K562 (cell line): ENCODE measurements at regions not wholly inside any gene's neighbourhood (a gene's known extent, or its start where the extent isn't known, plus 50 kb on each side); places are given as distances from the start of the nearest gene placed in this dataset.
A peak's percentile ranks its signal among the peaks of the same experiment; 100 is the strongest.

Experiments used
- ARID1B ChIP-seq: fragments of 450-650 bp; IDR thresholded peaks from 2 replicates; pipeline ENCODE4 v1.6.1; 2016; ENCODE audit warnings: antibody characterized with exemption, mild to moderate bottlenecking, inconsistent platforms
- FOSL1 ChIP-seq: fragments of 200-800 bp; sonication (Bioruptor generic); conservative IDR thresholded peaks from 2 replicates; pipeline ENCODE4 v1.6.1; 2016; ENCODE audit warnings: missing genetic modification characterization, missing compliant biosample characterization
- GATA2 ChIP-seq: sonication (generic); formaldehyde crosslinking; IDR thresholded peaks from 2 replicates; pipeline ENCODE4 v1.4.0; 2020; ENCODE audit warnings: mild to moderate bottlenecking, missing genetic modification reagents
- LEF1 ChIP-seq: fragments of 450-650 bp; IDR thresholded peaks from 2 replicates; pipeline ENCODE4 v1.6.1; 2016; ENCODE audit warnings: mild to moderate bottlenecking
- MTA2 ChIP-seq: fragments of 450-650 bp; IDR thresholded peaks from 2 replicates; pipeline ENCODE4 v1.6.1; 2016; ENCODE audit warnings: low read depth
- NCOR1 ChIP-seq: fragments of 450-650 bp; IDR thresholded peaks from 2 replicates; pipeline ENCODE4 v1.6.1; 2016; ENCODE audit warnings: mild to moderate bottlenecking, moderate library complexity
- ZKSCAN8 ChIP-seq: fragments of 200-800 bp; sonication (Bioruptor generic); IDR thresholded peaks from 2 replicates; pipeline ENCODE4 v1.6.1; 2016; ENCODE audit warnings: missing genetic modification characterization, missing compliant biosample characterization
- ZNF644 ChIP-seq: fragments of 200-800 bp; sonication (Bioruptor generic); IDR thresholded peaks from 2 replicates; pipeline ENCODE4 v1.6.1; 2016; ENCODE audit warnings: low read depth, missing genetic modification characterization, missing compliant biosample characterization
- TF ChIP-seq, protein P1 (sequence below): fragments of 200-800 bp; sonication (Bioruptor generic); IDR thresholded peaks from 2 replicates; pipeline ENCODE4 v1.6.1; 2017; ENCODE audit warnings: missing genetic modification characterization, missing compliant biosample characterization
- TF ChIP-seq, protein P2 (sequence below): fragments of 200-800 bp; sonication (Bioruptor generic); IDR thresholded peaks from 2 replicates; pipeline ENCODE4 v1.6.1; 2017; ENCODE audit warnings: missing genetic modification characterization, missing compliant biosample characterization

DNA sequence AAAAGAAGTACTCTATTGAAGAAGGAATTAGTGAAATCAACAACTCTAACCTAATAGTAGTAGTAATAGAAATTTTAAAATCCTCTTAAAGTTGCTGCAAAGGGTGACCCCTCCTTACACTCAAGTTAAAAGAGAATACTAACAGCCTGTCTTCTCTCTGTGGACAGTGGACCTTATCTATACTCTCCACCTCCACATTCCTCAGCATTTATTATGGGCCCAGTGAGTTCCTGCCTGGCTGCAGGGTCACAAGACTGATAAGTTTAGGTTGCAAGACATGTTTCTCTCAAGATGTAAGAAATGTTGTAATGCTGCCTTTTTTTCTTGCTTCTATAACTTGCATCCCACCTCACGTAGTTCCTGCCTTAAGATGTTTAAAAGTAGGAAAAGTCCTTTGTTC, 880.6 kb downstream of the PDCD6IP start (continued):
- TF ChIP-seq MTA2 (peak; percentile 39; the same call in 1 of the 2 replicates), NCOR1 (peak; percentile 61), LEF1 (0 out of 2 replicates have a peak, but pooled peaks have one; percentile 45), ARID1B (peak; percentile 73), GATA2 (CRISPR knock-in tag) (peak; percentile 62; the same call in 1 of the 2 replicates), ZNF644 (0 out of 2 replicates have a peak, but pooled peaks have one; percentile 22), ZKSCAN8 (CRISPR knock-in tag) (peak; percentile 93), FOSL1 (tag) (0 out of 2 replicates have a peak, but pooled peaks have one; percentile 29)
- TF ChIP-seq, protein P1, sequence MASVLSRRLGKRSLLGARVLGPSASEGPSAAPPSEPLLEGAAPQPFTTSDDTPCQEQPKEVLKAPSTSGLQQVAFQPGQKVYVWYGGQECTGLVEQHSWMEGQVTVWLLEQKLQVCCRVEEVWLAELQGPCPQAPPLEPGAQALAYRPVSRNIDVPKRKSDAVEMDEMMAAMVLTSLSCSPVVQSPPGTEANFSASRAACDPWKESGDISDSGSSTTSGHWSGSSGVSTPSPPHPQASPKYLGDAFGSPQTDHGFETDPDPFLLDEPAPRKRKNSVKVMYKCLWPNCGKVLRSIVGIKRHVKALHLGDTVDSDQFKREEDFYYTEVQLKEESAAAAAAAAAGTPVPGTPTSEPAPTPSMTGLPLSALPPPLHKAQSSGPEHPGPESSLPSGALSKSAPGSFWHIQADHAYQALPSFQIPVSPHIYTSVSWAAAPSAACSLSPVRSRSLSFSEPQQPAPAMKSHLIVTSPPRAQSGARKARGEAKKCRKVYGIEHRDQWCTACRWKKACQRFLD (CRISPR knock-in tag) = 0 out of 2 replicates have a peak, but pooled peaks have one; percentile 45
- TF ChIP-seq, protein P2, sequence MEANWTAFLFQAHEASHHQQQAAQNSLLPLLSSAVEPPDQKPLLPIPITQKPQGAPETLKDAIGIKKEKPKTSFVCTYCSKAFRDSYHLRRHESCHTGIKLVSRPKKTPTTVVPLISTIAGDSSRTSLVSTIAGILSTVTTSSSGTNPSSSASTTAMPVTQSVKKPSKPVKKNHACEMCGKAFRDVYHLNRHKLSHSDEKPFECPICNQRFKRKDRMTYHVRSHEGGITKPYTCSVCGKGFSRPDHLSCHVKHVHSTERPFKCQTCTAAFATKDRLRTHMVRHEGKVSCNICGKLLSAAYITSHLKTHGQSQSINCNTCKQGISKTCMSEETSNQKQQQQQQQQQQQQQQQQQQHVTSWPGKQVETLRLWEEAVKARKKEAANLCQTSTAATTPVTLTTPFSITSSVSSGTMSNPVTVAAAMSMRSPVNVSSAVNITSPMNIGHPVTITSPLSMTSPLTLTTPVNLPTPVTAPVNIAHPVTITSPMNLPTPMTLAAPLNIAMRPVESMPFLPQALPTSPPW = peak; percentile 53; the same call in 1 of the 2 replicates
- TF ChIP-seq, all 486 proteins: peak for 19; not testable (repeated sequence) for 467
